GM13976 (cell line): ENCODE measurements at regions not wholly inside any gene's neighbourhood (a gene's known extent, or its start where the extent isn't known, plus 50 kb on each side); places are given as distances from the start of the nearest gene placed in this dataset.

Experiments
- DNase-seq: peaks from one replicate; pipeline ENCODE4 v3.0.0; 2012; ENCODE audit warnings: low spot score
- CTCF ChIP-seq: IDR thresholded peaks from 2 replicates; pipeline ENCODE4 v1.5.1; 2012; ENCODE audit warnings: borderline replicate concordance, mild to moderate bottlenecking; ENCODE audit not compliant: insufficient read depth; ENCODE audit errors: extremely low read depth, missing control alignments, control extremely low read depth
- in situ Hi-C: fragments of 300-500 bp; cut with MboI; formaldehyde crosslinking; loops from one replicate; pipeline ENCODE4 v1.12.0; 2022; ENCODE audit warnings: low sequenced_read_pairs, mixed read lengths, inconsistent platforms; ENCODE audit not compliant: unreplicated experiment

DNA sequence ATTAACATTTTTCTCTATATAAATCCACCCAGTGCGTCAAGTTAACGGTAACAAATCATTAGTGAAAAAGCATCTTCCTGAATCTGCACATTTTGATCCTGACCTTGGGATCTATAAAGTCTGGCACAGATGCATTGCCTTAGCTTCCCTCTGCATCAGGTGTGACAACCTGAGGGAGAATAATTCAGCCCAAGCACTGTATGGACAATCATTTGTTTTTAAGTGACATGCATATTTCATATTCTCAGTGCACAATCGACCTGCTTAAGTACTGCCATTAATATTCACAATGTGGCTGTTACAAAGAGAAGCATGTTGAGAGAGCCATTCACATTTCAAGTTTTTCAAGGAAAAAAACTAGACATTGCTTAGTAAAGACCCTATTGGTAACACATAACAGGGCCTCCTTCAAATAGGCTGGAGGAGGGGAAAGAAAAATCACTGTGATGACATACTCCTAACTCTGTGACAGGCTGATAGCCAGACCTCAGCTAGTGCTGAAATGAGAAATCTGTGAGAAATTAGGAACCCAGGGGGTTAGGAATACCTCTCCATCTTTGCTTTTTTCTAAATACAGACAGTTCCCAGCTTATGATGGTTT is 505.3 kb upstream of the CDH5 start:
- in situ Hi-C loops = no loop called here
- no peak for TF ChIP-seq CTCF
- no peak for DNase-seq

DNA sequence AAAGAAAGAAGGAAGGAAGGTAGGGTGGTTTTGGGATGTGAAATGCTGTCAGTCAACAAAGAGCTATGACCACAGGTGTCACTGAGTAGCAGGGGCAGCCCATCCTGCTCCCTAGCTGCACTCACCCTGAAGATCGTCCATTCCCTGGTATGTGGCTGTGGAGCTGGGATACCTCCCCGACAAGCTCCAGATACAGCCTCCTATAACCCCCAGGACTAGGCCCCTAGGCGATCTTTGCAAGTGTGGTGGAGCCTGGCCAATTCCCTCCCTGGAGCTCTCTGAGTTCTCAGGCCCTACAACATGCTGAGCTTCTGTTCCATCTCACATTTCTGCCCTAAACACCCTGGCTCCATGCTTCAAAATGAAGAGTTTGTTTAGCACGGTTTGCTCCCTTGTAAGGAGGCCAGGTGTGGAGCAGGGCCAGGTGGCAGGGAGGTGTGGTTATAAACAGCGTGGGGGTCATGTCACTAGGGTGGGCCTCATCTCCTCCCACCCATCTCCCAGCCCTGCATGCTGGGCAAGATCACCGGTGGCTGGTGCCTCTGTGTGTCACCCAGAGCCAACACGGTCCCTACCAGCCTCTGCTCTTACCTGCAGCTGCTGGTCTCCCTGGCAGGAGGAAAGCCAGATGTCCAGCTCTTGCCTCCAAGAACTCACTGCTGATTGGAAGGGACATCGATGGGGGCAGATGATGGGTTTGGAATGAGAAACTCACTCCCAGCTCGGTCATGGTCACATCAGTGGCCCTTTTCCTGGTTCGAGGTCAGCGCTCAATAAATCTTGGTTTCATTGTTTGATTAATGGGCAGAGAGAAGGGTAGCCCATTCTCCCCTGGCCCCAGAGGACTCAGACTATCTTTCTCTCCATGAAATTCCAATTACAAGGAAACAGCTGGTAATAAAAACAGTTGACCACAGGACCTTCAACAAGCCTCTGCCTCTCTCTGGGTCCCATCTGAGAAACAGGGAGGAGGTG is 511.0 kb upstream of the CDH5 start:
- TF ChIP-seq CTCF = no peak
- in situ Hi-C loops = no loop called here
- no peak for DNase-seq

DNA sequence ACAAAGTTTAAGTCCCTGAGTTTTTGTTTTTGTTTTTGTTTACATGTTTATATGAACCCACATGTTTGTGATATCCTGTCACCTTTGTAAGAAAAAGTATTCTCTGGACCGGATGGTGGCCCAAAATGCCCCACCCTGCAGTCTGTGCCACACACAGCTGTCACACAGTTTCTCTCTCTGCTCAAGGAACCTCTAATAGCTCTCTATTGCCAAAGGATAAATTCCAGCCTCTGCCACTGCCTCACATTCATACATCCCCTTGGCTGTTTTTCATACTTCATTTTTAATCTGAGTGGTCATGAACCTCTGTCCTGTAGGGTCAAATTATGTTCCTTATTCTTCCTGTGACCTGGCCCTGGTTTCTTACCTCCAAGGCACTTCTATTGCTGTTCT is 520.3 kb upstream of the CDH5 start:
- in situ Hi-C loops = no loop called here
- no peak for DNase-seq
- no peak for TF ChIP-seq CTCF

DNA sequence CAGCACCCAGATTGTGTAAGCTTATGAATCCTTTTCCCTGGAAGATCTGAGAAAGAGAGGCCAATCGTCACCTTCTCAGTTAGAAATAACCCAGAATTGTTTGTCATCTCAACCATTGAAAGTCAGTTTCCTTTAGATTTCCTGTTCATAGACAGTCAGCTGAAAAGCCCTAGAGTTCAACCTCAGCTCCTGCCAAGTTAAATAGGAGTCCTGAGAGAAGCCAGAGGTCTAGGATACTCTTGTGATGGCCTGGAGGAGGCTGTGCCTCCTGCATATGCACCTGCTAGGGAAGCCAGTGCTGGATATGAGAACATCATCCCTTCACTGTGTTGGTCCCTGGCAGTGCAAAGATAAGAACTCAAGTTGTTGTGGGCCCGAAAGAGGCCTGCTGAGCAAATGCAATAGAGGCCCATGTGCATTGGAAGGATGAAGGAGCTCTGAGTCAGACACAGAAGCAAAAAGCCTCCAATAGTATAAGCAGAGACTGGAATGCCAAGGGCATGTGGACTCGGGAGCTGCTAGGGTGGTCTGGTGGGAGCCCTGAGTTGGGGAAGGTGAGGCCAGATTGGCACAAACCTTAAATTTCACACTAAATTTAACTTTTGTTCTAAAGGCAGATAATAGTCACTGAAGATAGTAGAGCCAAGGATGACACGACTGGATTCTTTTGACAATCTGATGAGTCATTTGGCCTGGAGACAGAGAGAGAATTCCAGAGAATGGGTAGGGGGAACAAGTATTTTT is 520.9 kb upstream of the CDH5 start:
- TF ChIP-seq CTCF = no peak
- in situ Hi-C loops = no loop called here
- no peak for DNase-seq

DNA sequence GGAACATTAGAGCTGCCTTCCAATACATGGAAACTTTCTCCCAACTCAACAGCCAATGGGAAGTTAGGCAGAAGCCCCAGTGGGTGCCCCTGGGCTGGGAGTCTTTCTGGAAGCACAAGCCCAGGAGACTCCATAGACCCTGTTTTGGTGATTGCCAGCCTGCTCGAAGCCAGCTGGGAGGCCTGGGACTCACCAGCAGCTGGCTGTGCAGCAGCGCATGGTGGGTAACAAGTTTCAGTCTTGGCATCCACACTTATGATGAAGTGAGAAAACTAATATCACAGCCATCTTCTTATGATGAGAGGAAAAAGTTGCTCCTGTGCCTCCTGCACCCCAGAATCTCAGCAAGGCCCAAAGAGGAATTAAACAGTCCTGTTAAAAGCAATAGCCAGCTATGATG is 522.5 kb upstream of the CDH5 start:
- in situ Hi-C loops = no loop called here
- no peak for DNase-seq
- no peak for TF ChIP-seq CTCF

DNA sequence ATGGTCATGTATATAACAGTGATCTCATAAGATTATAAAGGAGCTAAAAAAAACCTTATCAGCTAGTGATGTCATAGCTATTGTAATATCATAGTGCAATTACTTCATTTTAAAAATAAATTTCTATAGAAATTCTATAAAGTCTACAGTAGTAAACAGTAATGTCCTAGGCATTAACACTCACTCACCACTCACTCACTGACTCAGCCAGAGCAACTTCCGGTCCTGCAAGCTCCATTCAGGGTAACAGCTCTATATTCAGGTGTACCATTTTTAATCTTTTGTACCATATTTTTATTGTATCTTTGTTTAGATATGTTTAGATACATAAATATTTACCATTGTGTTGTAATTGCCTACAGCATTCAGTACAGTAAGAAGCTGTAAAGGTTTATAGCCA is 524.4 kb upstream of the CDH5 start:
- in situ Hi-C loops = no loop called here
- no peak for DNase-seq
- no peak for TF ChIP-seq CTCF
